GM23248 (cell line): ENCODE measurements at regions not wholly inside any gene's neighbourhood (a gene's known extent, or its start where the extent isn't known, plus 50 kb on each side); places are given as distances from the start of the nearest gene placed in this dataset.

Experiments used
- EZH2 ChIP-seq: fragments of 200-600 bp; sonication (generic); IDR thresholded peaks from 2 replicates; pipeline ENCODE4 v1.6.1; 2018; ENCODE audit warnings: antibody characterized with exemption, mild to moderate bottlenecking; ENCODE audit not compliant: insufficient read depth, poor library complexity, severe bottlenecking
- EZH2phosphoT487 ChIP-seq: fragments of 200-600 bp; sonication (generic); IDR thresholded peaks from 2 replicates; pipeline ENCODE4 v1.6.1; 2018; ENCODE audit warnings: antibody characterized with exemption, moderate library complexity, mild to moderate bottlenecking, low read depth; ENCODE audit not compliant: insufficient read depth

- TF ChIP-seq EZH2phosphoT487 = no peak
- no peak for TF ChIP-seq EZH2
Measured at GRCh38 chr1:59044535-59045121, 252.3 kb upstream of the FGGY start.
